Keratinocyte (primary cell): ENCODE measurements at regions not wholly inside any gene's neighbourhood (a gene's known extent, or its start where the extent isn't known, plus 50 kb on each side); places are given as distances from the start of the nearest gene placed in this dataset.

ENCODE experiments used
- DNase-seq: peaks from one replicate; pipeline ENCODE4 v3.0.0-alpha.2; 2011; ENCODE audit warnings: low read depth, missing footprints, low spot score
- FAIRE-seq: peaks from 2 replicates; lab custom pipeline; 2011; peaks lifted over from hg19 to GRCh38; lab: Jason Lieb, UNC
- H2AFZ ChIP-seq: 2 replicates; pipeline ENCODE4 v1.6.0; 2012; ENCODE audit warnings: low read length, control low read depth, inconsistent platforms; ENCODE audit not compliant: control insufficient read depth
- H3K27ac ChIP-seq: 2 replicates; pipeline ENCODE4 v1.5.1; 2011; ENCODE audit warnings: low read length; ENCODE audit not compliant: control insufficient read depth, insufficient read depth
- H3K27me3 ChIP-seq: 3 replicates; pipeline ENCODE4 v1.6.0; 2011; ENCODE audit warnings: low read length; ENCODE audit not compliant: control insufficient read depth, insufficient read depth; ENCODE audit errors: extremely low read depth
- H3K36me3 ChIP-seq, 2 experiments: 2 replicates in 1 of 2; 3 replicates in 1 of 2; pipeline ENCODE4 v1.5.1; 2011; ENCODE audit warnings: low read length in 2 of 2, mild to moderate bottlenecking in 1 of 2; ENCODE audit not compliant: control insufficient read depth in 2 of 2, insufficient read depth in 2 of 2; ENCODE audit errors: extremely low read depth in 1 of 2
- H3K4me1 ChIP-seq: 3 replicates; pipeline ENCODE4 v1.5.1; 2011; ENCODE audit warnings: low read length; ENCODE audit not compliant: control insufficient read depth, insufficient read depth; ENCODE audit errors: extremely low read depth
- H3K4me2 ChIP-seq: 3 replicates; pipeline ENCODE4 v1.6.0; 2011; ENCODE audit warnings: low read depth, low read length; ENCODE audit not compliant: control insufficient read depth, insufficient read depth; ENCODE audit errors: extremely low read depth
- H3K4me3 ChIP-seq, 3 experiments: fragments of 200-600 bp in 1 of 3; sonication (generic) in 1 of 3; 2 replicates in 2 of 3; 3 replicates in 1 of 3; pipeline ENCODE4 v1.5.1; 2011 to 2016; ENCODE audit warnings: low read length in 3 of 3, mild to moderate bottlenecking in 3 of 3, control low read depth in 2 of 3, inconsistent platforms in 1 of 3, low read depth in 1 of 3, mixed read lengths in 1 of 3, mixed run types in 1 of 3, moderate library complexity in 1 of 3; ENCODE audit not compliant: control insufficient read depth in 2 of 3, insufficient read depth in 2 of 3; ENCODE audit errors: extremely low read depth in 1 of 3
- H3K79me2 ChIP-seq: 2 replicates; pipeline ENCODE4 v1.6.0; 2012; ENCODE audit warnings: low read length; ENCODE audit not compliant: control insufficient read depth, insufficient read depth
- H3K9ac ChIP-seq: 3 replicates; pipeline ENCODE4 v1.6.0; 2011; ENCODE audit warnings: low read length; ENCODE audit not compliant: control insufficient read depth, insufficient read depth; ENCODE audit errors: extremely low read depth
- H3K9me1 ChIP-seq: 3 replicates; pipeline ENCODE4 v1.6.0; 2011; ENCODE audit warnings: low read length; ENCODE audit not compliant: control insufficient read depth, insufficient read depth; ENCODE audit errors: extremely low read depth
- H3K9me3 ChIP-seq: 2 replicates; pipeline ENCODE4 v1.5.1; 2012; ENCODE audit warnings: low read depth, low read length; ENCODE audit not compliant: control insufficient read depth
- H4K20me1 ChIP-seq: 3 replicates; pipeline ENCODE4 v1.6.0; 2011; ENCODE audit warnings: low read length; ENCODE audit not compliant: control insufficient read depth, insufficient read depth; ENCODE audit errors: extremely low read depth
- CTCF ChIP-seq, 3 experiments: IDR thresholded peaks in 1 of 3; conservative IDR thresholded peaks in 1 of 3; optimal IDR thresholded peaks in 1 of 3; 2 replicates in 2 of 3; 3 replicates in 1 of 3; pipeline versions ENCODE3 to v1.5.1; 2011; ENCODE audit warnings: low read length in 3 of 3, mild to moderate bottlenecking in 3 of 3, moderate library complexity in 2 of 3, control low read depth in 1 of 3, inconsistent platforms in 1 of 3; ENCODE audit not compliant: insufficient read depth in 2 of 3; ENCODE audit errors: extremely low read depth in 1 of 3
- EZH2 ChIP-seq: IDR thresholded peaks from one replicate; pipeline ENCODE4 v1.6.1; 2012; ENCODE audit warnings: inconsistent platforms, mild to moderate bottlenecking, low read length, moderate library complexity
- dilution Hi-C: fragments of 300-500 bp; cut with MboI; formaldehyde crosslinking; loops from one replicate; pipeline ENCODE4 v1.7.0; 2020; ENCODE audit warnings: low sequenced_read_pairs; ENCODE audit not compliant: extremely low pct_ligation_motif_present

GRCh38 chr11:19404787-19405186, 164.0 kb upstream of the E2F8 start:
- FAIRE-seq, result no peak
- dilution Hi-C loops, result no loop called here
- no peaks in the 10 kb centered on the region for H3K36me3 ChIP-seq
- TF ChIP-seq EZH2 (no peak), CTCF (optimal IDR thresholded peaks at IDR 0.05 in 1 of 3, IDR thresholded peaks at IDR 0.05 in 1 of 3, conservative IDR thresholded peaks at IDR 0.05 in 1 of 3; ENCODE audit: extremely low read depth in 1 of 3, insufficient read depth in 2 of 3, low read length in 3 of 3) (no peak)
- no peak overlapping the region for H3K4me2 ChIP-seq
- no peaks in the 10 kb centered on the region for H3K4me1 ChIP-seq
- no peaks in the 10 kb centered on the region for H4K20me1 ChIP-seq
- H2AFZ ChIP-seq, result no peak overlapping the region
- H3K4me3 ChIP-seq, result no peak overlapping the region
- no peaks in the 10 kb centered on the region for H3K79me2 ChIP-seq
- no peak overlapping the region for H3K9ac ChIP-seq
- peaks cover 5% of the 10 kb centered on the region for H3K27me3 ChIP-seq
- DNase-seq, result no peak
- no peak overlapping the region for H3K27ac ChIP-seq
- no peaks in the 10 kb centered on the region for H3K9me1 ChIP-seq
- H3K9me3 ChIP-seq, result no peaks in the 10 kb centered on the region

GRCh38 chr11:19403196-19403895, 162.6 kb upstream of the E2F8 start:
- Histone ChIP-seq H3K4me3 (no peak overlapping the region), H3K4me1 (no peaks in the 10 kb centered on the region), H3K79me2 (no peaks in the 10 kb centered on the region), H4K20me1 (no peaks in the 10 kb centered on the region), H3K27ac (no peak overlapping the region), H3K9me3 (no peaks in the 10 kb centered on the region), H3K9ac (no peak overlapping the region), H2AFZ (no peak overlapping the region), H3K36me3 (no peaks in the 10 kb centered on the region), H3K4me2 (no peak overlapping the region), H3K9me1 (no peaks in the 10 kb centered on the region), H3K27me3 (peaks cover 15% of the 10 kb centered on the region)
- no peak for DNase-seq
- FAIRE-seq, result no peak
- dilution Hi-C loops, result no loop called here
- TF ChIP-seq EZH2 (no peak), CTCF (optimal IDR thresholded peaks at IDR 0.05 in 1 of 3, IDR thresholded peaks at IDR 0.05 in 1 of 3, conservative IDR thresholded peaks at IDR 0.05 in 1 of 3; ENCODE audit: extremely low read depth in 1 of 3, insufficient read depth in 2 of 3, low read length in 3 of 3) (no peak)
